ENCODE measurements at regions not wholly inside any gene's neighbourhood (a gene's known extent, or its start where the extent isn't known, plus 50 kb on each side); places are given as distances from the start of the nearest gene placed in this dataset.

DNA sequence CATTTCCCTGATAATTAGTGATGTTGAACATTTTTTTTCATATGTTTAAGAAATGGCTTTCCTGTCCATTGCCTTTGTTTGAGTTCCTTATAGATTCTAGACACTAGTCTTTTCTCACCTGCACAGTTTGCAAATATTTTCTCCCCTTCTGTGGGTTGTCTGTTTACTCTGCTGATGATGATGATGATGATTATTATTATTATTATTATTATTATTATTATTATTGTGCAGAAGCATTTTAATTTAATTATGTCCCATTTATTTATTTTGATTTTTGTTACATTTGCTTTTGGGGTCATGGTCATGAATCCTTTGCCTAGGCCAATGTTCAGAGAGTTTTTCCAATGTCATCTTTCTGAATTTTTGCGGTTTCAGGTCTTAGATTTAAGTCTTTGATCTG, 492.5 kb upstream of the TSHZ3 start:
- H3K4me3 ChIP-seq (ENCODE audit: low read depth, low read length): no peak overlapping the region
- CTCF ChIA-PET: no interaction called here
- no peak overlapping the region for H3K27ac ChIP-seq (ENCODE audit: low read depth, low read length)
- H3K27me3 ChIP-seq (ENCODE audit: control insufficient read depth, insufficient read depth, low read length): no peaks in the 10 kb centered on the region
- H3K9me3 ChIP-seq (ENCODE audit: control insufficient read depth, insufficient read depth, low read length): peaks cover 2% of the 10 kb centered on the region
- DNase-seq (ENCODE audit: low read depth, low spot score): no peak
- POLR2A ChIA-PET: no interaction called here
- TF ChIP-seq, protein P1, sequence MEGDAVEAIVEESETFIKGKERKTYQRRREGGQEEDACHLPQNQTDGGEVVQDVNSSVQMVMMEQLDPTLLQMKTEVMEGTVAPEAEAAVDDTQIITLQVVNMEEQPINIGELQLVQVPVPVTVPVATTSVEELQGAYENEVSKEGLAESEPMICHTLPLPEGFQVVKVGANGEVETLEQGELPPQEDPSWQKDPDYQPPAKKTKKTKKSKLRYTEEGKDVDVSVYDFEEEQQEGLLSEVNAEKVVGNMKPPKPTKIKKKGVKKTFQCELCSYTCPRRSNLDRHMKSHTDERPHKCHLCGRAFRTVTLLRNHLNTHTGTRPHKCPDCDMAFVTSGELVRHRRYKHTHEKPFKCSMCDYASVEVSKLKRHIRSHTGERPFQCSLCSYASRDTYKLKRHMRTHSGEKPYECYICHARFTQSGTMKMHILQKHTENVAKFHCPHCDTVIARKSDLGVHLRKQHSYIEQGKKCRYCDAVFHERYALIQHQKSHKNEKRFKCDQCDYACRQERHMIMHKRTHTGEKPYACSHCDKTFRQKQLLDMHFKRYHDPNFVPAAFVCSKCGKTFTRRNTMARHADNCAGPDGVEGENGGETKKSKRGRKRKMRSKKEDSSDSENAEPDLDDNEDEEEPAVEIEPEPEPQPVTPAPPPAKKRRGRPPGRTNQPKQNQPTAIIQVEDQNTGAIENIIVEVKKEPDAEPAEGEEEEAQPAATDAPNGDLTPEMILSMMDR (IDR thresholded peaks at IDR 0.05; ENCODE audit: low read depth, low read length): no peak

GRCh38 chr19:31863122-31863521, 482.3 kb upstream of the ZNF507 start:
- Histone ChIP-seq H3K27me3 (ENCODE audit: control insufficient read depth, insufficient read depth, low read length) (no peaks in the 10 kb centered on the region), H3K9me3 (ENCODE audit: control insufficient read depth, insufficient read depth, low read length) (no peaks in the 10 kb centered on the region), H3K4me3 (ENCODE audit: low read depth, low read length) (no peak overlapping the region), H3K27ac (ENCODE audit: low read depth, low read length) (no peak overlapping the region)
- ChIA-PET POLR2A (no interaction called here), CTCF (no interaction called here)
- no peak for DNase-seq (ENCODE audit: low read depth, low spot score)
- TF ChIP-seq, protein P1 (IDR thresholded peaks at IDR 0.05; ENCODE audit: low read depth, low read length): no peak

GRCh38 chr19:31874313-31874712, 471.1 kb upstream of the ZNF507 start:
- TF ChIP-seq, protein P1 (IDR thresholded peaks at IDR 0.05; ENCODE audit: low read depth, low read length): no peak
- Histone ChIP-seq H3K27me3 (ENCODE audit: control insufficient read depth, insufficient read depth, low read length) (no peaks in the 10 kb centered on the region), H3K27ac (ENCODE audit: low read depth, low read length) (no peak overlapping the region), H3K9me3 (ENCODE audit: control insufficient read depth, insufficient read depth, low read length) (peaks cover 16% of the 10 kb centered on the region), H3K4me3 (ENCODE audit: low read depth, low read length) (no peak overlapping the region)
- POLR2A ChIA-PET: no interaction called here
- DNase-seq (ENCODE audit: low read depth, low spot score): no peak
- CTCF ChIA-PET: no interaction called here

DNA sequence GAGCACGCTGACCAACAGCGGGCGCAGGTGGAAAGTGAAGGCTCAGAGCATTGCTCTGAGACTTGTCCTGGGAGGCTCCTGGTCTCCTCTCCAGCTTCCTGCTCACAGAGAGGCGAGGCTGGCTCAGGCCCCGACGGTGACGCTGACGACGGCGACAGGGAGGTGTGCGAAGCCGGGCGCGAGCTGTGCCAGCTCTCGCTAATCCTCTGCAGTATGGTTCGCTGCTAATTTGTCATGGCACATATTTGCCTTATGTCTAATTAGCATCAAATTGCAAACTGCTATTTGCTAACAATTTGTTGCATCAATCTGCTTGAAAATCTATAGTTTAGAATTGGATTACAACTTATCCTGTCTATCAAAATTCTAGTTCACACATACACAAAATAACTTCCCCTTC, 469.8 kb upstream of the ZNF507 start:
- TF ChIP-seq, protein P1 (IDR thresholded peaks at IDR 0.05; ENCODE audit: low read depth, low read length): no peak
- no peak overlapping the region for H3K27ac ChIP-seq (ENCODE audit: low read depth, low read length)
- POLR2A ChIA-PET: no interaction called here
- DNase-seq (ENCODE audit: low read depth, low spot score): no peak
- CTCF ChIA-PET: no interaction called here
- H3K27me3 ChIP-seq (ENCODE audit: control insufficient read depth, insufficient read depth, low read length): no peaks in the 10 kb centered on the region
- H3K4me3 ChIP-seq (ENCODE audit: low read depth, low read length): no peak overlapping the region
- H3K9me3 ChIP-seq (ENCODE audit: control insufficient read depth, insufficient read depth, low read length): peaks cover 23% of the 10 kb centered on the region

DNA sequence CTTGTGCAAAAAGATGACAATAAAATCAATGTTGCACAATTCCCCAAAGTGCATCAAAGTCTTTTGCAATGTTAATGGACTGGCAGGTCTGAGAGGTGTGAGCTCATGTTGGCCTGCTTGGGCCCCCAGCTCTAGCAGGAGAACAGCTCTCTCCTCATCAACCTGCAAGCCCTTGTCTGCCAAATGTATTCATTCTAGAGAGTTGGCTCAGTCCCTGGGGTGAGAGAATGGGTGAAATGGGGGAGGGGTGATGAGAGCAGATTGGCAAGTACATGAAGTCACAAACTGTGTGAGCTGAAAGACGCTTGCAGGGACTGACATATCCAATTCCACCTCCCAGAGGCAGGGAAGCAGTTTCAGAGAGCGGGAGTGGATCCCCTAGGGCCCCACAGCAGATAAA, 465.1 kb upstream of the ZNF507 start:
- CTCF ChIA-PET: no interaction called here
- DNase-seq (ENCODE audit: low read depth, low spot score): no peak
- TF ChIP-seq, protein P1 (IDR thresholded peaks at IDR 0.05; ENCODE audit: low read depth, low read length): no peak
- no peak overlapping the region for H3K27ac ChIP-seq (ENCODE audit: low read depth, low read length)
- H3K9me3 ChIP-seq (ENCODE audit: control insufficient read depth, insufficient read depth, low read length): peaks cover 28% of the 10 kb centered on the region
- no peak overlapping the region for H3K4me3 ChIP-seq (ENCODE audit: low read depth, low read length)
- no peaks in the 10 kb centered on the region for H3K27me3 ChIP-seq (ENCODE audit: control insufficient read depth, insufficient read depth, low read length)
- POLR2A ChIA-PET: no interaction called here

All from AG04450 (cell line).